GM12864 (cell line): ENCODE measurements at regions not wholly inside any gene's neighbourhood (a gene's known extent, or its start where the extent isn't known, plus 50 kb on each side); places are given as distances from the start of the nearest gene placed in this dataset.

Experiments used
- DNase-seq: peaks from one replicate; pipeline ENCODE4 v3.0.0-alpha.2; 2011; ENCODE audit warnings: low read depth
- H3K4me3 ChIP-seq: 2 replicates; pipeline ENCODE4 v1.5.1; 2011; ENCODE audit warnings: mild to moderate bottlenecking, low read depth, low read length, control low read depth
- CTCF ChIP-seq: IDR thresholded peaks from 2 replicates; pipeline ENCODE4 v1.5.1; 2011; ENCODE audit warnings: low read depth, mild to moderate bottlenecking, moderate library complexity, low read length, control low read depth, inconsistent platforms; ENCODE audit errors: missing control alignments

GRCh38 chr2:4873364-4873763 is 818.8 kb upstream of the SOX11 start:
- no peak for DNase-seq
- no peak for TF ChIP-seq CTCF
- H3K4me3 ChIP-seq: no peak overlapping the region

GRCh38 chr2:4873876-4874593 is 818.1 kb upstream of the SOX11 start:
- no peak for TF ChIP-seq CTCF
- no peak overlapping the region for H3K4me3 ChIP-seq
- no peak for DNase-seq

GRCh38 chr2:4882421-4882820 is 809.8 kb upstream of the SOX11 start:
- H3K4me3 ChIP-seq: no peak overlapping the region
- no peak for DNase-seq
- no peak for TF ChIP-seq CTCF

- DNase-seq: no peak
- H3K4me3 ChIP-seq: no peak overlapping the region
- no peak for TF ChIP-seq CTCF
Observed at GRCh38 chr2:4882941-4883340, 809.2 kb upstream of the SOX11 start.

- TF ChIP-seq CTCF: no peak
- DNase-seq: no peak
- no peak overlapping the region for H3K4me3 ChIP-seq
Observed at GRCh38 chr2:4883375-4883774, 808.8 kb upstream of the SOX11 start.

- TF ChIP-seq CTCF: no peak
- no peak for DNase-seq
- no peak overlapping the region for H3K4me3 ChIP-seq
Observed at GRCh38 chr2:4884117-4884571, 808.0 kb upstream of the SOX11 start.

GRCh38 chr2:4891394-4891793 is 800.8 kb upstream of the SOX11 start:
- no peak overlapping the region for H3K4me3 ChIP-seq
- no peak for DNase-seq
- TF ChIP-seq CTCF: no peak
